GM21381 (cell line): ENCODE measurements at regions not wholly inside any gene's neighbourhood (a gene's known extent, or its start where the extent isn't known, plus 50 kb on each side); places are given as distances from the start of the nearest gene placed in this dataset.

ENCODE experiments used
- ATAC-seq: cut with Tn5 transposase; IDR thresholded peaks from one replicate; pipeline ENCODE4 v1.9.1; 2021; ENCODE audit warnings: mild to moderate bottlenecking, moderate library complexity; ENCODE audit not compliant: unreplicated experiment

GRCh38 chr1:90155721-90156487 is 161.0 kb downstream of the ZNF326 start:
- no peak for ATAC-seq

DNA sequence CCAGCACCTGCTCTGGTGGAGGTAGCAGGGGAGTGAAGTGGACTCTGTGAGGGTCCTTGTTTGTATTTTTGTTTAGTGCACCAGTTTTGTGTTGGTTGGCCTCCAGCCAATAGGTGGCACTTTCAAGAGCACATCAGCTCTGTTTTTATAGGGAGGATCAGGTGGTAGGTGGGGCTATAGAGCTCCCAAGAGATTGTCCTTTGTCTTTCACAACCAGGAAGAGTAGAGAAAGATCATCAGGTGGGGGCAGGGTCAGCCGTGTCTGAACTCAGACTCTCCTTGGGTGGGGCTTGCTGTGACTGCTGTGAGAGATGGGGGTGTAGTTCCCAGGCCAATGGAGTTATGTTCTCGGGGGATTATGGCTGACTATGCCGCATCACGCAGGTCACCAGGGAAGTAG is 159.8 kb downstream of the ZNF326 start:
- ATAC-seq, result no peak

GRCh38 chr1:90149101-90149500 is 154.2 kb downstream of the ZNF326 start:
- ATAC-seq, result no peak

- no peak for ATAC-seq
Observed at GRCh38 chr1:90147093-90147492, 152.2 kb downstream of the ZNF326 start.

DNA sequence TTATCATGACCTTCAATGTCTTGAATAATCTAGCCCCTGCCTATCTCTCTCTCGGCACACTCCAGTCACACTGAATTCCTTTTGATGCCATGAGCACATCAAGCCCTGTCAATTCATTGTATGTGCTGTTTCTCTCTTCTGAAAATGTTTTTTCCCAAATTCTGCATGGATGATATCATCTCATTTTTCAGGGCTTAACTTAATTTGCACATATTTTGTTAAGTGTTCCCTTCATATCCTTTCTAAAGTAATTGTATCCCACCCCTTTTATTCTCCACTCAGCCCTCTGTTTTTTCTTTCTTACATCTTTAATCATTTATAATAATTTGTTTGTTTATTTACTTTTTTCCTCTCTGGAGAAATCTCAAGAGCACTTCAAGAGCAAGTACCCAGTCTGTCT is 149.9 kb downstream of the ZNF326 start:
- ATAC-seq, result no peak

GRCh38 chr1:90143591-90143990 is 148.7 kb downstream of the ZNF326 start:
- no peak for ATAC-seq

- ATAC-seq, result no peak
Observed at GRCh38 chr1:90142697-90143096, 147.8 kb downstream of the ZNF326 start.

- no peak for ATAC-seq
Observed at GRCh38 chr1:90139837-90140236, 144.9 kb downstream of the ZNF326 start.

DNA sequence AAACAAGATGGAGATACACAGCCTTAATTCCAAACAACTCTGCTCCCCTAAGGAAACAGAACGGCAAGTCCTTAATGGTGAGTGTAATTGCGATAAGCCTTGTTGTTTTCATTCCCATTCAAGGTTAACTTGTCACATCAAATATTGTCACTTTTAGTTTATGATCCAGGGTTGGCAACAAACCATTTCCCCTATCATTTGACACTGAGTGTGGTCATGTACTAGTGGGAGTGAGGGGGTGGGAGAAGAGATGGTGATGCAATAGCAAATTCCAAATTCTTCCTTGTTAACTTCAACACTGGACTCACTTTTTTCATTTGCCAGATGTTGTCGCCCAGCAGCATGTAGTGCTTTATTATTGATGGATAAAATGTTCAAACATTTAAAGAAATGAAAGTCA is 140.4 kb downstream of the ZNF326 start:
- no peak for ATAC-seq

- no peak for ATAC-seq
Observed at GRCh38 chr1:90134175-90134955, 139.5 kb downstream of the ZNF326 start.

DNA sequence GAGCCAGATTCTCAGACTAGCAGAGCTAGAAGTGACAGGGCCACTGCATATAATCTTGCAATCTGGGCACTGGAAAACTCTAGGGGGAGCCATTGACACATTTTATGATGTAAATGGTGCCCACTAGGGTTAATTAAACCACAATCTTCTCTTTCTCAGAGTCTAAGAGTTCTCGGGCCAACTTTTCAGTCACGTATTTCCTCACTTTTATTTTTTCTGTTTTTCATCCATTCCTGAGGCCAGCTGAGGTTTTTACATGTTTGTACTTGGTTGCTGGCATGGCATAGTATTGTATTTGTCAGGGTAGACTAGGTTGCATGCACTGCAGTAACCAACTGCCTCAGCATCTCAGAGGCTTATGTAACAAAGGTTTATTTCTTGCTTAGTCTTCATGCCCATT is 138.2 kb downstream of the ZNF326 start:
- no peak for ATAC-seq

DNA sequence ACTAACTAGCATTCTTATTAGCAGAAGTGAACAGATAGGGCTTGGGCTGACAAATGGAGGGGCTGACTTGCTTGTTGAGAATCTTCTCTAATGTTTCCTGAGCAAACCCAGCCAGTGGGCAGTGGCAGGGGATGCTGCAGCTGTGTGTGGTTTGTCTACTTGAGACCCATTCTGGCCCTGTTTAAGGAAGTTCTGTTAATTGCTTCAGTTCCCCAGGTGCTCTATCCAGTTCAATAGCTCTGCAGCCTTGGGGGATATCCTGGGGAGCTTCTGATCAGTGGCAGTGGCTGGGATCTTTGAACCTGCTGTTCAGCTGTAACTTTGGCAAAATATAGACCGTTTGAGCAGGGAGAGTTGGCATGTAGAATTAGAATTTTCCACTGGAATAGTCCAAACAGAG is 137.4 kb downstream of the ZNF326 start:
- ATAC-seq, result no peak

- ATAC-seq, result no peak
Observed at GRCh38 chr1:90127288-90127953, 132.5 kb downstream of the ZNF326 start.

DNA sequence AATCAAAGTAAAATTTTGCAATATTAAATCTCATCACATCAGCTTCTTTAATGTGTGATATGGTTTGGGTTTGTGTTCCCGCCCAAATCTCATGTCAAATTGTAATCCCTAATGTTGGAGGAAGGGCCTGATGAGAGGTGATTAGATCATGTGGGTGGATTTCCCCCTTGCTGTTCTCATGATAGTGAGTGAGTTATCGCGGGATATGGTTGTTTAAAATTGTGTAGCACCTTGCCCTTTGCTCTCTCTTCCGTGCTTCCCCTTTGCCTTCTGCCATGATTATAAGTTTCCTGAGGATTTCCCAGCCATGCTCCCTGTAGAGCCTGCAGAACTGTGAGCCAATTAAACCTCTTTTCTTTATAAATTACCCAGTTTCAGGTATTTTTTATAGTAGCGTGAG is 131.9 kb downstream of the ZNF326 start:
- ATAC-seq, result no peak

DNA sequence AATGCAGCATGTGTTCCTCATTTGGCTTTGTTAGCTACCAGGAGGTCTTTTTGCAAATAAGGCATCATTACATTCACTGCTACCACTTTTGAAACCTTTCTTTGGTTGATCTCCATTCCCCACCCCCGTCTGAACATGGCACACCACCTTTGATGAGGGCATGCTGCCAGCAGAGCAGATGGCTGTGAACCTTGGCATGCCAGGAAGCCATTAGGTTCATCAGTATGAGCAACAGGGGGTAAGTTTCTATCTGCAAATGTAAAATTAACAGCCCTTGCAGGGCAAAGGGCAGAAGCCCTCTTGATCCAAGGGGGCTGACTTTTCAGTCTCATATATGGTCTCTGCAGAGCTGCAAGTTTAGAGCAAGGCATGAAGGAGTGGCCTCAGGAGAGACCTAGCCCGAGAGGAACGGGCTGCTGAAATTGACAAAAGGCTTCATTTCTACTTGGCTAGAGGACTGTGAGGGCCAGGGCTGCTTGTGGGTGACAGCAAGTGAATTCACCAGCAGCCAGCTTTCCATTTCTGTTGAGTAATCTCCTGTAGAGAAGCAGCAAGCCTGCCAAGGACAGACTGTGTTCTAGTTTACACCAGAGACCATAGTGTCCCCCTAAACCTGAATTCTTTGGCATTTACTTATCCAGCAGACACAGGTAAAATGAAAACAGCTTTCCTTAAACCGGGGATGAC is 127.9 kb downstream of the ZNF326 start:
- ATAC-seq, result no peak

GRCh38 chr1:90114521-90115141 is 119.7 kb downstream of the ZNF326 start:
- ATAC-seq, result no peak

GRCh38 chr1:90107990-90108389 is 113.1 kb downstream of the ZNF326 start:
- ATAC-seq, result no peak

DNA sequence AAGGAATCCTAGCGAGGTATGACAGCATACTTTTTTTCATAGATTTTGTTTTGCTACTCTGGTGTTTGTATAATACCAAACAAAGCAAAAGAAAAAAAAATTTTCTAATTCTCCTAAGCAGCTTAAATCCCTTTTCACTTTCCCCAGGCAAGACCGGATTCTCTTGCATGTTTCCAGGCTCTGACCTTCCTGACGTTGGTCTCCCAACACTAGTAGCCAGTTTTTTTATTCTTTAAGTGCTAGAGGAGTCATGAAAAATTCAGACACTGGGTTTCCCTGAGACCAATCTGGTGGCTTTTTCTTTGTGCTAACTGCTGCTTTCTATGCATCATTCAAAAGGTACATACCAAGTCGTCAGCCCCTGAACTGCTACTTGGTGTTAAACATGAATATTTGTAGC is 111.4 kb downstream of the ZNF326 start:
- ATAC-seq, result no peak

GRCh38 chr1:90104941-90105538 is 110.1 kb downstream of the ZNF326 start:
- ATAC-seq, result no peak

DNA sequence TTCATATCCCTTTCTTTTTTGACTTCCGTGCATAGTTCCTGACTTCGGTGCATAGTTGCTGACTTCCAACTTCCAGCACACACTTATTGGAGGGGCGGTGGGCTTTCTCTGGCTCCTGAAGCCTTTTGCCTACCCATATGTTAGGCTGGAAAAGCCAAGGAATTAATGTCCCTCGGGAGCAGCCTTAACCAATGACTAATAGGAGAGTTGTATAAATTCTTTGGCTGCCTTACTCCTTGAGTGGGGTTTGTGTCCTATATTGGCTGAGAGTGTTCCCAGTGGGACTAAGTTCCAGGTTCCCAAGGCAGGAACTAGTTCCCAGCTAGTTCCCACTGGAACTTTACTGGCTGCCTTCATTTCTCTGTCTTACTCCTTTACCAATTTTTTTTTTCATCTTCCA is 105.7 kb downstream of the ZNF326 start:
- no peak for ATAC-seq
